GM10248 (cell line): ENCODE measurements at regions not wholly inside any gene's neighbourhood (a gene's known extent, or its start where the extent isn't known, plus 50 kb on each side); places are given as distances from the start of the nearest gene placed in this dataset.

Experiments used
- CTCF ChIA-PET: fragments of 300-600 bp; sonication (Branson Sonifier 250); formaldehyde crosslinking; extraction: SDS; loops from one replicate; lab custom pipeline; 2021; ENCODE audit warnings: antibody characterized with exemption; lab: Yijun Ruan, JAX
- POLR2A ChIA-PET: fragments of 350-650 bp; sonication (Branson Sonifier 250); formaldehyde crosslinking; extraction: SDS; loops from one replicate; lab custom pipeline; 2020; ENCODE audit warnings: antibody characterized with exemption; lab: Yijun Ruan, JAX
- DNase-seq: peaks from one replicate; pipeline ENCODE4 v3.0.0; 2012; ENCODE audit errors: extremely low spot score
- CTCF ChIP-seq: IDR thresholded peaks from 2 replicates; pipeline ENCODE4 v1.5.1; 2012; ENCODE audit warnings: mild to moderate bottlenecking, low read depth; ENCODE audit errors: extremely low read depth, missing control alignments, control extremely low read depth

GRCh38 chr6:153251326-153251725, 120.2 kb upstream of the RGS17 start:
- no peak for DNase-seq
- ChIA-PET CTCF (no interaction called here), POLR2A (no interaction called here)
- TF ChIP-seq CTCF: no peak

GRCh38 chr6:153237670-153238069, 106.6 kb upstream of the RGS17 start:
- ChIA-PET POLR2A (no interaction called here), CTCF (no interaction called here)
- no peak for DNase-seq
- TF ChIP-seq CTCF: no peak

GRCh38 chr6:153231048-153231646, 100.1 kb upstream of the RGS17 start:
- TF ChIP-seq CTCF: peak; percentile 73
- ChIA-PET POLR2A (no interaction called here), CTCF (interaction anchor here (0.8 to 2.9 kb wide), 11 partner anchors 9 to 721 kb away, joined by 3 to 15 read pairs (median 4); no protein-coding TSS in a partner anchor)
- peak; percentile 6 for DNase-seq

DNA sequence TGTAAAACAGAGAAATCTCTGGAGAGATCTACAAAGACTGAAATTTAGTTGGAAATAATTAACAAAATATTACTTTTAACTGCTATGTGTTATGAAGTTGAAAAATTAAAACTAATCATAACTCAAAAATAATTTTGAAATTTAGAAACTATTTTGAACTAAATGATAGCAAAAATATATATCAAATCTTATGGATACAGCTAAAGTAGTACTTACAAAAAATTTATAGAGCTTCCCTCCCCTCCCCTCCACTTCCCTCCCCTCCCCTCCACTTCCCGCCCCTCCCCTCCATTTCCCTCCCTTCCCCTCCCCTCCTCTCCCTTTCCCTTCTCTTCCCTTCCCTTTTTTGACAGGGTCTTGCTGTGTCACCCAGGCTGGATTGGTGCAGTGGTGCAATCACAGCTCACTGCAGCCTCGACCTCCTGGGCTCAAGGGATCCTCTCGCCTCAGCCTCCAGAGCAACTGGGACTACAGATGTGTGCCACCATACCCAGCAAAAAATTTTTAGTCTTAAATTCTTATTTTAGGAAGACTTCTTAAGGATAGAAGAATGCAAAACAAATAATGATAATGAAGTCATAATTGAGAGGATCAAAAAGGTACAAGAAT, 87.2 kb upstream of the RGS17 start:
- no peak for DNase-seq
- POLR2A ChIA-PET: no interaction called here
- TF ChIP-seq CTCF: no peak
- CTCF ChIA-PET: interaction anchor here (1.3 kb wide), 1 partner anchor 13 kb away, joined by 4 read pairs; no protein-coding TSS in a partner anchor

DNA sequence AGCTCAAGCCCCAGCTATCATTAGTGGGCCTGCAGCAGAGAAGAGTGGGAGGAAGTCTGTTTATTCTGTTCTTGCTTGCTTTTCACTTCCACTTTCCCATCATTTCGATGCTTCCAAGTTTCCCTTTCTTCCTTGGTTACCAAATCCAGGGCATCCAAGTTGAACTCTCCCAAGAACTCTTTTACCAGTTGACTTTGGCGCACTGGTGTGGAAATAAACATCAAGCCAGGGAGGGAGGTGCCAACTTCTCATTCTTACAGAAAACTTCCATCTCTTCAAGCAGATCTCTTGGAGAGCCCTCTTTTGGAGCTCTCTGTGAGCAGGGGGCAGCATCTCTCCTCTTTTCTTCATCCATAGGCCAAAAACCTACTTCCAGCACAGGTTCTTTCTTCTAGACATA, 85.7 kb upstream of the RGS17 start:
- TF ChIP-seq CTCF: no peak
- ChIA-PET CTCF (interaction anchor here (1.3 kb wide), 1 partner anchor 13 kb away, joined by 3 read pairs; no protein-coding TSS in a partner anchor), POLR2A (no interaction called here)
- no peak for DNase-seq

DNA sequence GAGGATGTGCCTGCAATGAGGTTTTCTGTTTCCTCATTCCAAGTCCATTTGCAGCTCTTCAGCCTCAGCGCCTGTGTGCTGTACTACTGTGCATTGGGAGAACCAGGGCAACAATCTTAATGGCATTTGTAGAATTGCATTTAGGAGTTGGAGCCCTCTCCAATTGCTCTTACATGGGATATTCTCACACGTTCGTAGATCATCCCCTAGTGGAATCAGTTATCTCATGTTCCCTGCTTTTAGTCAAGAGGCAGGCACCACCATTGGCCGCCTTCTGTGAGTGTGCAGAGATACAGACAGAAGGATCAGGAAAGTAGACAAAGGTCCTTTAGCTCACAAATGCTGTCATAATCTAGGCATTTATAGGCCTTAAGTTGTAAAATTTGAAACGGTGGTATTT, 84.2 kb upstream of the RGS17 start:
- ChIA-PET CTCF (no interaction called here), POLR2A (no interaction called here)
- TF ChIP-seq CTCF: no peak
- no peak for DNase-seq
